ENCODE measurements at regions not wholly inside any gene's neighbourhood (a gene's known extent, or its start where the extent isn't known, plus 50 kb on each side); places are given as distances from the start of the nearest gene placed in this dataset.

GRCh38 chr14:98375566-98375965 is 896.4 kb downstream of the BCL11B start:
- no peaks in the 10 kb centered on the region for H3K36me3 ChIP-seq
- TF ChIP-seq POLR2A (IDR thresholded peaks at IDR 0.05) (no peak), POLR2AphosphoS5 (IDR thresholded peaks at IDR 0.05) (no peak), CTCF (IDR thresholded peaks at IDR 0.05) (no peak), EP300 (IDR thresholded peaks at IDR 0.05) (no peak)
- no peak overlapping the region for H3K27ac ChIP-seq
- H3K9me3 ChIP-seq = no peaks in the 10 kb centered on the region
- H3K4me3 ChIP-seq = no peak overlapping the region
- H3K27me3 ChIP-seq = no peaks in the 10 kb centered on the region
- DNase-seq (ENCODE audit: low spot score in 2 of 2) = no peak
- 95% methylated on average over 5 of the region's 5 CpGs for WGBS
- H3K4me1 ChIP-seq = peaks cover 8% of the 10 kb centered on the region

GRCh38 chr14:98379830-98380229 is 892.2 kb downstream of the BCL11B start:
- H3K27ac ChIP-seq = no peak overlapping the region
- 56% methylated on average over 3 of the region's 3 CpGs for WGBS
- no peaks in the 10 kb centered on the region for H3K27me3 ChIP-seq
- no peaks in the 10 kb centered on the region for H3K36me3 ChIP-seq
- H3K4me3 ChIP-seq = no peak overlapping the region
- H3K4me1 ChIP-seq = peaks cover 4% of the 10 kb centered on the region
- no peak for DNase-seq (ENCODE audit: low spot score in 2 of 2)
- no peak for TF ChIP-seq POLR2A (IDR thresholded peaks at IDR 0.05)
- TF ChIP-seq EP300 (IDR thresholded peaks at IDR 0.05) = no peak
- TF ChIP-seq CTCF (IDR thresholded peaks at IDR 0.05) = no peak
- TF ChIP-seq POLR2AphosphoS5 (IDR thresholded peaks at IDR 0.05) = no peak
- H3K9me3 ChIP-seq = no peaks in the 10 kb centered on the region

GRCh38 chr14:98382662-98383061 is 889.3 kb downstream of the BCL11B start:
- WGBS = 69% methylated on average over 2 of the region's 4 CpGs
- Histone ChIP-seq H3K4me3 (no peak overlapping the region), H3K9me3 (no peaks in the 10 kb centered on the region), H3K4me1 (peaks cover 4% of the 10 kb centered on the region), H3K36me3 (no peaks in the 10 kb centered on the region), H3K27me3 (no peaks in the 10 kb centered on the region), H3K27ac (no peak overlapping the region)
- TF ChIP-seq EP300 (IDR thresholded peaks at IDR 0.05) = no peak
- no peak for TF ChIP-seq CTCF (IDR thresholded peaks at IDR 0.05)
- no peak for TF ChIP-seq POLR2A (IDR thresholded peaks at IDR 0.05)
- TF ChIP-seq POLR2AphosphoS5 (IDR thresholded peaks at IDR 0.05) = no peak
- no peak for DNase-seq (ENCODE audit: low spot score in 2 of 2)

- Histone ChIP-seq H3K4me1 (peaks cover 4% of the 10 kb centered on the region), H3K36me3 (no peaks in the 10 kb centered on the region), H3K27me3 (no peaks in the 10 kb centered on the region), H3K9me3 (no peaks in the 10 kb centered on the region), H3K4me3 (no peak overlapping the region), H3K27ac (no peak overlapping the region)
- DNase-seq (ENCODE audit: low spot score in 2 of 2) = no peak
- TF ChIP-seq POLR2A (IDR thresholded peaks at IDR 0.05) (no peak), CTCF (IDR thresholded peaks at IDR 0.05) (no peak), POLR2AphosphoS5 (IDR thresholded peaks at IDR 0.05) (no peak), EP300 (IDR thresholded peaks at IDR 0.05) (no peak)
- 100% methylated on average over 3 of the region's 3 CpGs for WGBS
Measured at GRCh38 chr14:98385851-98386250, 886.1 kb downstream of the BCL11B start.

- no peak for DNase-seq (ENCODE audit: low spot score in 2 of 2)
- no peak for TF ChIP-seq CTCF (IDR thresholded peaks at IDR 0.05)
- no peaks in the 10 kb centered on the region for H3K36me3 ChIP-seq
- H3K27me3 ChIP-seq = no peaks in the 10 kb centered on the region
- H3K9me3 ChIP-seq = no peaks in the 10 kb centered on the region
- no peak overlapping the region for H3K4me3 ChIP-seq
- 94% methylated on average over 3 of the region's 3 CpGs for WGBS
- no peaks in the 10 kb centered on the region for H3K4me1 ChIP-seq
- no peak overlapping the region for H3K27ac ChIP-seq
Measured at GRCh38 chr14:98391061-98391460, 880.9 kb downstream of the BCL11B start.

Data from suprapubic skin (tissue), 4 donors.